ENCODE measurements at regions not wholly inside any gene's neighbourhood (a gene's known extent, or its start where the extent isn't known, plus 50 kb on each side); places are given as distances from the start of the nearest gene placed in this dataset.

DNA sequence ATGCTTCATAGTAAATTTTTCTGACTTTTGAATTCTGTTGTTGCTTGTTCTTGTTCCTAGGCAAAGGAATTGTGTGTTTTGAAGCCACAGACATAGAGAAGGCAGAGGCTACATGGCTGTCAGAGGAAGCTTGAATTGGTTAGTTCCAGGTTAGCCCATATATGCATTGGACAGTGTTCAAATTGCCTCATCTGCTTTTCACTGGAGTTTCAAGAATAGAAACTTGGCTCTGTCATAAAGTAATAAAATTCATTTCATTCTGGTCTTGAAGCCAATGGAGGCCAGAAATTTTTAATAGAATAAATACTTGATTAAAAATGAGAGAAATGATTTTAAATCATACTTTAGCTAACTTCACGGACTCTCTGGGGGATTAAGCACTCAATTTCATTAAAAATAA lies 178.0 kb downstream of the YIPF5 start:
- H3K27me3 ChIP-seq (replicated peaks; ENCODE audit: insufficient read depth, low read depth, low read length, poor library complexity), result no peaks in the 10 kb centered on the region
- H3K4me3 ChIP-seq (ENCODE audit: low read depth, low read length, poor library complexity, severe bottlenecking), result no peak overlapping the region
- no peaks in the 10 kb centered on the region for H3K9me3 ChIP-seq (ENCODE audit: low read depth, low read length, poor library complexity, severe bottlenecking)
- H3K36me3 ChIP-seq (ENCODE audit: insufficient read depth, low read length, poor library complexity, severe bottlenecking), result no peaks in the 10 kb centered on the region
- H3K4me1 ChIP-seq (ENCODE audit: insufficient read depth, low read length, poor library complexity, severe bottlenecking), result no peaks in the 10 kb centered on the region
- BruUV-seq (replicated peaks), result no TSS peak
- ChIA-PET POLR2A (ENCODE audit: low non-redundant PET) (no interaction called here), CTCF (no interaction called here)
- intact Hi-C loops (cut with micrococcal nuclease; ENCODE audit: unreplicated experiment), result no loop called here
- DNase-seq (ENCODE audit: low spot score), result no peak
- TF ChIP-seq EZH2 (IDR thresholded peaks at IDR 0.05; ENCODE audit: borderline replicate concordance, low read depth, low read length, poor library complexity, severe bottlenecking) (no peak), CTCF (conservative IDR thresholded peaks at IDR 0.05; ENCODE audit: low read depth, low read length) (no peak)
- H3K27ac ChIP-seq (ENCODE audit: low read depth, low read length, poor library complexity, severe bottlenecking), result no peak overlapping the region

- BruUV-seq (replicated peaks), result no TSS peak
- no peak for DNase-seq (ENCODE audit: low spot score)
- Histone ChIP-seq H3K9me3 (ENCODE audit: low read depth, low read length, poor library complexity, severe bottlenecking) (no peaks in the 10 kb centered on the region), H3K4me3 (ENCODE audit: low read depth, low read length, poor library complexity, severe bottlenecking) (no peak overlapping the region), H3K27me3 (replicated peaks; ENCODE audit: insufficient read depth, low read depth, low read length, poor library complexity) (no peaks in the 10 kb centered on the region), H3K4me1 (ENCODE audit: insufficient read depth, low read length, poor library complexity, severe bottlenecking) (no peaks in the 10 kb centered on the region), H3K36me3 (ENCODE audit: insufficient read depth, low read length, poor library complexity, severe bottlenecking) (no peaks in the 10 kb centered on the region), H3K27ac (ENCODE audit: low read depth, low read length, poor library complexity, severe bottlenecking) (no peak overlapping the region)
- no peak for TF ChIP-seq EZH2 (IDR thresholded peaks at IDR 0.05; ENCODE audit: borderline replicate concordance, low read depth, low read length, poor library complexity, severe bottlenecking)
- TF ChIP-seq CTCF (conservative IDR thresholded peaks at IDR 0.05; ENCODE audit: low read depth, low read length), result no peak
- POLR2A ChIA-PET (ENCODE audit: low non-redundant PET), result interaction anchor here (0.5 kb wide), 1 partner anchor 1685 kb away, joined by 3 read pairs; no protein-coding TSS in a partner anchor
- CTCF ChIA-PET, result no interaction called here
- intact Hi-C loops (cut with micrococcal nuclease; ENCODE audit: unreplicated experiment), result no loop called here
Measured at GRCh38 chr5:144002876-144003275, 167.6 kb downstream of the YIPF5 start.

DNA sequence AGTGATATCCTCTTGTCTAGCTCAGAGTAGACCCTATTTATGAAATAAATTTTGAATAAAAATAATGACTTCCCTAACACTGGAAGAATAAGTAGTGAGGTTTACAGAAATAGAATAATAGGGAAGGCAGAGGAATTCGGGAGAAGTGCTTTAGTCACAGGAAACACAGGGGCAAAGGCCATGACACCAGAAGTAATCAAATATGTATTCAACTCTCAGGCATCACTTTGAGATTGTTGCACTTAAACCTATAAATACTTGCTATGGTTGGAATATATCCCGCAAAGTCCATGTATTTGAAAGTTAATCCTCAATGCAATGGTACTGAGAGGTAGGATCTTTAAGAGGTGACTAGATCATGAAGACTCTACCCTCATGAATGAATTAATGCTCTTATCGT lies 166.8 kb downstream of the YIPF5 start:
- POLR2A ChIA-PET (ENCODE audit: low non-redundant PET), result no interaction called here
- Histone ChIP-seq H3K27ac (ENCODE audit: low read depth, low read length, poor library complexity, severe bottlenecking) (no peak overlapping the region), H3K27me3 (replicated peaks; ENCODE audit: insufficient read depth, low read depth, low read length, poor library complexity) (no peaks in the 10 kb centered on the region), H3K4me1 (ENCODE audit: insufficient read depth, low read length, poor library complexity, severe bottlenecking) (no peaks in the 10 kb centered on the region), H3K4me3 (ENCODE audit: low read depth, low read length, poor library complexity, severe bottlenecking) (no peak overlapping the region), H3K9me3 (ENCODE audit: low read depth, low read length, poor library complexity, severe bottlenecking) (no peaks in the 10 kb centered on the region), H3K36me3 (ENCODE audit: insufficient read depth, low read length, poor library complexity, severe bottlenecking) (no peaks in the 10 kb centered on the region)
- CTCF ChIA-PET, result no interaction called here
- no TSS peak for BruUV-seq (replicated peaks)
- intact Hi-C loops (cut with micrococcal nuclease; ENCODE audit: unreplicated experiment), result no loop called here
- DNase-seq (ENCODE audit: low spot score), result no peak
- no peak for TF ChIP-seq EZH2 (IDR thresholded peaks at IDR 0.05; ENCODE audit: borderline replicate concordance, low read depth, low read length, poor library complexity, severe bottlenecking)
- TF ChIP-seq CTCF (conservative IDR thresholded peaks at IDR 0.05; ENCODE audit: low read depth, low read length), result no peak
